KMS-11 (cell line): ENCODE measurements at regions not wholly inside any gene's neighbourhood (a gene's known extent, or its start where the extent isn't known, plus 50 kb on each side); places are given as distances from the start of the nearest gene placed in this dataset.

Experiments
- H2AFZ ChIP-seq: fragments of 200-600 bp; sonication (generic); 2 replicates; pipeline ENCODE4 v1.6.1; 2016; ENCODE audit warnings: antibody characterized with exemption, mixed run types, low read depth
- H3K27ac ChIP-seq: fragments of 200-600 bp; sonication (generic); 2 replicates; pipeline ENCODE4 v1.6.1; 2016; ENCODE audit warnings: mild to moderate bottlenecking, mixed run types
- H3K27me3 ChIP-seq: fragments of 200-600 bp; sonication (generic); 2 replicates; pipeline ENCODE4 v1.6.1; 2017; ENCODE audit warnings: mild to moderate bottlenecking, low read depth, mixed run types, moderate library complexity; ENCODE audit not compliant: insufficient read depth
- H3K36me3 ChIP-seq: fragments of 200-600 bp; sonication (generic); 2 replicates; pipeline ENCODE4 v1.6.1; 2017; ENCODE audit warnings: mild to moderate bottlenecking, mixed run types; ENCODE audit not compliant: insufficient read depth
- H3K4me1 ChIP-seq: fragments of 200-600 bp; sonication (generic); 2 replicates; pipeline ENCODE4 v1.6.1; 2016; ENCODE audit warnings: mild to moderate bottlenecking, low read depth, mixed run types; ENCODE audit not compliant: poor library complexity, severe bottlenecking
- H3K4me2 ChIP-seq: fragments of 200-600 bp; sonication (generic); 2 replicates; pipeline ENCODE4 v1.7.0; 2016; ENCODE audit warnings: mild to moderate bottlenecking, mixed run types
- H3K4me3 ChIP-seq: fragments of 200-600 bp; sonication (generic); IDR thresholded peaks from 2 replicates; pipeline ENCODE4 v1.6.1; 2017; ENCODE audit warnings: low read depth, low read length, mixed read lengths; ENCODE audit not compliant: insufficient read depth
- H3K79me2 ChIP-seq: fragments of 200-600 bp; sonication (generic); 2 replicates; pipeline ENCODE4 v1.6.1; 2016; ENCODE audit warnings: low read depth, mixed run types; ENCODE audit not compliant: insufficient read depth
- H3K9ac ChIP-seq: fragments of 200-600 bp; sonication (generic); 2 replicates; pipeline ENCODE4 v1.6.1; 2016; ENCODE audit warnings: mild to moderate bottlenecking, mixed run types
- H4K20me1 ChIP-seq: fragments of 200-600 bp; sonication (generic); 2 replicates; pipeline ENCODE4 v1.6.1; 2016; ENCODE audit warnings: mild to moderate bottlenecking, mixed run types; ENCODE audit not compliant: insufficient read depth
- CTCF ChIP-seq: fragments of 200-600 bp; sonication (generic); conservative IDR thresholded peaks from 2 replicates; pipeline ENCODE4 v1.6.1; 2017; ENCODE audit warnings: low read depth, mild to moderate bottlenecking, antibody characterized with exemption, low read length, moderate library complexity, mixed read lengths

- Histone ChIP-seq H4K20me1 (no peaks in the 10 kb centered on the region), H3K27ac (no peak overlapping the region), H3K27me3 (no peaks in the 10 kb centered on the region), H3K9ac (no peak overlapping the region), H3K4me3 (no peak overlapping the region), H3K4me1 (peaks cover 8% of the 10 kb centered on the region), H3K36me3 (no peaks in the 10 kb centered on the region), H3K4me2 (no peak overlapping the region), H2AFZ (no peak overlapping the region), H3K79me2 (no peaks in the 10 kb centered on the region)
- no peak for TF ChIP-seq CTCF
These were observed 64.8 kb downstream of the PTHLH start for GRCh38 chr12:27907766-27908165.

- Histone ChIP-seq H3K27ac (no peak overlapping the region), H3K4me2 (no peak overlapping the region), H3K27me3 (no peaks in the 10 kb centered on the region), H3K9ac (no peak overlapping the region), H3K4me3 (no peak overlapping the region), H2AFZ (no peak overlapping the region), H3K4me1 (peaks cover 8% of the 10 kb centered on the region), H3K36me3 (no peaks in the 10 kb centered on the region), H3K79me2 (no peaks in the 10 kb centered on the region), H4K20me1 (no peaks in the 10 kb centered on the region)
- no peak for TF ChIP-seq CTCF
These were observed 65.7 kb downstream of the PTHLH start for GRCh38 chr12:27906658-27907473.

GRCh38 chr12:27906127-27906500 lies 66.4 kb downstream of the PTHLH start:
- H3K36me3 ChIP-seq, result no peaks in the 10 kb centered on the region
- H3K4me2 ChIP-seq, result no peak overlapping the region
- peaks cover 8% of the 10 kb centered on the region for H3K4me1 ChIP-seq
- H3K79me2 ChIP-seq, result no peaks in the 10 kb centered on the region
- H4K20me1 ChIP-seq, result no peaks in the 10 kb centered on the region
- no peak overlapping the region for H3K9ac ChIP-seq
- no peak overlapping the region for H3K4me3 ChIP-seq
- H3K27me3 ChIP-seq, result no peaks in the 10 kb centered on the region
- no peak overlapping the region for H2AFZ ChIP-seq
- no peak for TF ChIP-seq CTCF
- no peak overlapping the region for H3K27ac ChIP-seq

GRCh38 chr12:27905285-27906126 lies 67.0 kb downstream of the PTHLH start:
- H4K20me1 ChIP-seq, result no peaks in the 10 kb centered on the region
- no peak for TF ChIP-seq CTCF
- H3K36me3 ChIP-seq, result no peaks in the 10 kb centered on the region
- no peaks in the 10 kb centered on the region for H3K27me3 ChIP-seq
- H3K4me1 ChIP-seq, result peaks cover 8% of the 10 kb centered on the region
- no peak overlapping the region for H2AFZ ChIP-seq
- no peak overlapping the region for H3K9ac ChIP-seq
- no peak overlapping the region for H3K4me3 ChIP-seq
- H3K27ac ChIP-seq, result no peak overlapping the region
- H3K79me2 ChIP-seq, result no peaks in the 10 kb centered on the region
- H3K4me2 ChIP-seq, result no peak overlapping the region
